Body of pancreas (tissue), 4 donors: ENCODE measurements at regions not wholly inside any gene's neighbourhood (a gene's known extent, or its start where the extent isn't known, plus 50 kb on each side); places are given as distances from the start of the nearest gene placed in this dataset.

Experiments
- CTCF ChIP-seq, 7 experiments: fragments of 450-650 bp in 4 of 7; fragments of 200-600 bp in 3 of 7; sonication (generic) in 3 of 7; IDR thresholded peaks; one replicate each; pipeline ENCODE4 v1.5.1; 2016 to 2019; ENCODE audit warnings: antibody characterized with exemption in 7 of 7
- POLR2A ChIP-seq, 3 donors: fragments of 450-650 bp; IDR thresholded peaks; one replicate each; pipeline ENCODE4 v1.6.1; 2016; ENCODE audit warnings: antibody characterized with exemption in 3 of 3, mild to moderate bottlenecking in 2 of 3

GRCh38 chr6:40809627-40810026, 222.5 kb upstream of the LRFN2 start:
- no peak for TF ChIP-seq CTCF (IDR thresholded peaks at IDR 0.05)
- no peak for TF ChIP-seq POLR2A (IDR thresholded peaks at IDR 0.05)
